HFF-Myc (cell line): ENCODE measurements at regions not wholly inside any gene's neighbourhood (a gene's known extent, or its start where the extent isn't known, plus 50 kb on each side); places are given as distances from the start of the nearest gene placed in this dataset.
"Not testable (repeated sequence)": the region's sequence is repeated elsewhere in the genome, so short reads cannot be mapped to it uniquely, and the experiment has no call there.

Experiments
- DNase-seq: peaks from one replicate; pipeline ENCODE4 v3.0.0-alpha.2; 2011; ENCODE audit warnings: low read depth; ENCODE audit errors: extremely low read depth
- H3K4me3 ChIP-seq: replicated peaks from 2 replicates; pipeline ENCODE4 v1.5.1; 2011; ENCODE audit warnings: low read depth, mild to moderate bottlenecking, control low read depth, low read length
- TF ChIP-seq, protein P1 (sequence below): IDR thresholded peaks from 2 replicates; pipeline ENCODE4 v1.5.1; 2012; ENCODE audit warnings: mild to moderate bottlenecking, low read depth, low read length, control low read depth; ENCODE audit errors: missing control alignments

DNA sequence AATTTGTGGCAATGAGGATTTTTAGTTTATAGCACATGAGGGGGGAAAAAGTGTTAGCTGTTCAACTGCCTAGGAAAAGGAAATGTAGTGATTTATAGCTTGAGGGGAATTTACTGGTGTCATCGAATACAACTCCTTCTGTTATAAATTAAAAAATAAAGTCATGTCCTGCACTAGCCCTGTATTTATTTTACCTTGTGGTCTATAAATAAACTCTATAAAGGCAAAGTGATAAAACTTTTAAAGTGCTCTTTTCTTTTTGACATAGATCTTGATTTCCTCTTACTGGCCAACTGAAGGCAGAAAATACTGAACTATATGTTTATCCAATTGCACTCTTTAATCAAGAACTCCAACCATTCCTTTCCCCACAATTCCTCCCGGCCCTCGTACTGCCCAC lies 672.1 kb upstream of the SLIT2 start:
- no peak overlapping the region for H3K4me3 ChIP-seq
- TF ChIP-seq, protein P1, sequence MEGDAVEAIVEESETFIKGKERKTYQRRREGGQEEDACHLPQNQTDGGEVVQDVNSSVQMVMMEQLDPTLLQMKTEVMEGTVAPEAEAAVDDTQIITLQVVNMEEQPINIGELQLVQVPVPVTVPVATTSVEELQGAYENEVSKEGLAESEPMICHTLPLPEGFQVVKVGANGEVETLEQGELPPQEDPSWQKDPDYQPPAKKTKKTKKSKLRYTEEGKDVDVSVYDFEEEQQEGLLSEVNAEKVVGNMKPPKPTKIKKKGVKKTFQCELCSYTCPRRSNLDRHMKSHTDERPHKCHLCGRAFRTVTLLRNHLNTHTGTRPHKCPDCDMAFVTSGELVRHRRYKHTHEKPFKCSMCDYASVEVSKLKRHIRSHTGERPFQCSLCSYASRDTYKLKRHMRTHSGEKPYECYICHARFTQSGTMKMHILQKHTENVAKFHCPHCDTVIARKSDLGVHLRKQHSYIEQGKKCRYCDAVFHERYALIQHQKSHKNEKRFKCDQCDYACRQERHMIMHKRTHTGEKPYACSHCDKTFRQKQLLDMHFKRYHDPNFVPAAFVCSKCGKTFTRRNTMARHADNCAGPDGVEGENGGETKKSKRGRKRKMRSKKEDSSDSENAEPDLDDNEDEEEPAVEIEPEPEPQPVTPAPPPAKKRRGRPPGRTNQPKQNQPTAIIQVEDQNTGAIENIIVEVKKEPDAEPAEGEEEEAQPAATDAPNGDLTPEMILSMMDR: no peak
- DNase-seq: no peak

DNA sequence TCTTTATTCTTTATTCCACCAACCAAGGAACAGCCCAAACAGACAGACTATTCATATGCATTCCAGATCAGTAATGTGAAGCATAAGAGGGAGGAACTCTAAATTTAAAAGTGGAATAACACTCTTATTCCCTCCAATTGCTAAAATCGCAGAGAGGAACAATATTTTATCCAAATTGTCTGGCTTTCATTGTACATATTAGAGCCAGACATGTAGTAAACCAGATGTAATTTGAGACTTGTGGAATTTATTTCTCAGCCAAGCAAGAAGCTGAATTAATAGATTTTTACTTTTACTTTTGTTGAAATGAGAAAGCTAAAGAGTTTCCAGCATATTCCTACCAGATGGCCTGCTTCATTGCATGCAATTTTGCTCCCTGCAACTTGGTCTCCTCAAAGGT lies 674.6 kb upstream of the SLIT2 start:
- no peak overlapping the region for H3K4me3 ChIP-seq
- TF ChIP-seq, protein P1: no peak
- DNase-seq: no peak

DNA sequence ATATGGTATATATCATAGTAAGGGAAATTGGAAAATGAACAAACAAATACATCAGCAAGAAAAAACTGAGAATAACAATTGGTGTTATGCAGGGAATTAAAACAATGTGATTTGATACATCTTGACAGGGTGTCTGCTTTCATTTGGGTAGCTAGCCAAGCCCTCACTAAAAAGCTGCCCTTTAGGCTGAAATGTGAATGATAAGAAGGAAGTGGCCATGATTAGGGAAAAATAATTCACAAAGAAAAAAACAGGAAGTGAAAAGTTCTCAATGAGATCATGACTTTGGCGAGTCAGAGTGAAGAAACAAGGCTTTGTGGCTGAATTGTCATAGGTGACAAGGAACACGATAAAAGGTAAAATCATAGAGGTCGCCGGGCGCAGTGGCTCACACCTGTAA lies 675.8 kb upstream of the SLIT2 start:
- no peak for DNase-seq
- TF ChIP-seq, protein P1: no peak

DNA sequence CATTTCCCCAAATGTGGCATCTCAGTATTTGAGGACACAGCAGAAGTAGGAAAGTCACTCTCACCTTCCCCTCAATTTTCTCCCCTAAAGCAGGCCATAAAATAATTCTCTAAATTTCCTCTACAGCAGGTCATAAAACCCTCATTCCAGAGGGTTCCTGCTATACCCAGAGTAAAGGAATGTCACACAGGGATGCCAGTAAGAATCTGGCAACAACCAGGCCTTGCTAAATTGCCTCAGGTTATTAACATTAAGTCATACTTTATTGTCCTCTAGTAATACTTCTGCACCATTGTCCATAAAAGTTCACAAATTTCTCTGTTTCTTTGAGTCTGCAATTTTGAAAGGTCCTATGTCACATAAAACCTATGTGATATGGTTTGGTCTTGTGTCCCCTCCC lies 685.7 kb upstream of the SLIT2 start:
- TF ChIP-seq, protein P1: no peak
- H3K4me3 ChIP-seq: no peak overlapping the region
- DNase-seq: no peak

More for the DNA sequence above, 675.8 kb upstream of the SLIT2 start:
- no peak overlapping the region for H3K4me3 ChIP-seq

DNA sequence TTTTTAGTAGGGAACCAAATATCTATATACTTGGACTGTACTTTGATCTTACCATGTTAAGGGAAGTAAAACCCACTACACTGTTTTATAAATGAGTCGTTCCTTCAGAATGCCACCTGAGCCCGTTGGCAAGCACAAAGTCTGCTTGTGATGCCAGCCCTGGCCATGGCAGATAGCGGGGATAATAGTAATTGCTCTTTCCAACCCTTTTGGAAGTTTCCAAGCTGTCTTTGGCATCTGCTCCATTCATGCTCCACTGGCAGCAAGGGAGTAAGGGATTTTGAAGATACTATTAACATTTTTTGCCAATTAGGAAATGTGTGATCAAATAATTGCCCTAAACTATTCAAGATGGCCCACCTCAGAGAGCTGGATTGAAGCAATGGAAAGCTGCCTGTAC lies 689.2 kb upstream of the SLIT2 start:
- DNase-seq: no peak
- H3K4me3 ChIP-seq: no peak overlapping the region
- TF ChIP-seq, protein P1: no peak

DNA sequence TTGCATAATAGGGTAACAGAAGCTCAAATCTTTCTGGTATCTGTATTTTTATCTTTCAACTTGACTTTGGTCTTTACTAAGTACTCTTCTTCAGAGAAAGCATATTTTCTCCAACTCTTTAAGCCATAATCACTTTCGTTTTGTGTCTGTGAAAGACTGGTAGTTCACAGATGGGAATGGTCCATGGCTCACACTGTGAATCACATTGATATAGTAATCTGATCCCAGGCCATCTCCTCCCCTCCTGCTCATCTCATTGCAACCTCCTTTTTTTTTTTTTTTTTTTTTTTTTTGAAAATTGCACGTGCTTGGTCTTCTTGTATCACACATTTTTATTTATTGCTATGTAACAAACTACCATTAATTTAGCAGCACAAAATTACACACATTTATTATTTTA lies 694.5 kb upstream of the SLIT2 start:
- TF ChIP-seq, protein P1: no peak
- DNase-seq: peak; percentile 5

DNA sequence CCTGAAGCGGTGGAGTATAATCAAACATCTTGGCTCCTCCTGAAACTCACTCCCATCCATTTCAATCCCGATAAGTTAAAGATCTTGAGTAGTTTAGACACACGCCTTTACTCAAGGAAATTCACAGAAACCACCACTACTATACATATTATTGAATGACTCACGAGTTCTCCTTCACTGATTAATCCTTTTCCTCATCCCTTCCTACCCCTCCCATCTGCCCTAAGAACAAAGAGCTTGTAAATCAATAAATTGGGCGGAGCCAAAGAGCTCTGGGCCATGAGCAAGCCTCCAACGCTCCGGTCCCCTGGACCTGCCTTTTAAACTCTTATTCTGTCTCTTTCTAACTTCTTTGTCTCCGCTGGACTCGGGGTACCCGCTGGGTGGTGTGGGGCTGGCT lies 695.4 kb upstream of the SLIT2 start:
- DNase-seq, H3K4me3 ChIP-seq: not testable (repeated sequence)

More for the DNA sequence above, 694.5 kb upstream of the SLIT2 start:
- no peak overlapping the region for H3K4me3 ChIP-seq
